Endodermal cell (in vitro differentiated cells): ENCODE measurements at regions not wholly inside any gene's neighbourhood (a gene's known extent, or its start where the extent isn't known, plus 50 kb on each side); places are given as distances from the start of the nearest gene placed in this dataset.

ENCODE experiments used
- DNase-seq: peaks from one replicate; pipeline ENCODE4 v3.0.0-alpha.2; 2017
- H3K27ac ChIP-seq: 2 replicates; pipeline ENCODE4 v1.5.1; 2013; ENCODE audit warnings: mild to moderate bottlenecking, low read depth, low read length, moderate library complexity
- H3K27me3 ChIP-seq: 2 replicates; pipeline ENCODE4 v1.6.1; 2013; ENCODE audit warnings: mild to moderate bottlenecking, low read length, moderate library complexity; ENCODE audit not compliant: insufficient read depth, control insufficient read depth, poor library complexity, severe bottlenecking
- H3K36me3 ChIP-seq: 2 replicates; pipeline ENCODE4 v1.7.0; 2013; ENCODE audit warnings: mild to moderate bottlenecking, low read length, moderate library complexity; ENCODE audit not compliant: control insufficient read depth, insufficient read depth
- H3K4me1 ChIP-seq: one replicate; pipeline ENCODE4 v1.7.0; 2013; ENCODE audit warnings: low read length; ENCODE audit not compliant: control insufficient read depth, insufficient read depth
- H3K4me3 ChIP-seq: 2 replicates; pipeline ENCODE4 v1.5.1; 2013; ENCODE audit warnings: mild to moderate bottlenecking, low read length, moderate library complexity
- H3K9ac ChIP-seq: 2 replicates; pipeline ENCODE4 v1.6.1; 2013; ENCODE audit warnings: mild to moderate bottlenecking, low read length, moderate library complexity; ENCODE audit not compliant: poor library complexity, severe bottlenecking; ENCODE audit errors: extremely low read depth
- H3K9me3 ChIP-seq: 2 replicates; pipeline ENCODE4 v1.6.1; 2013; ENCODE audit warnings: mild to moderate bottlenecking, low read length, moderate library complexity; ENCODE audit not compliant: control insufficient read depth
- H3K27ac Mint-ChIP-seq: 2 replicates; pipeline ENCODE4 v1.8.0; 2020; ENCODE audit warnings: mixed read lengths
- H3K27me3 Mint-ChIP-seq: 2 replicates; pipeline ENCODE4 v1.8.0; 2021; ENCODE audit warnings: mild to moderate bottlenecking, mixed read lengths; ENCODE audit not compliant: insufficient read depth
- H3K36me3 Mint-ChIP-seq: 2 replicates; pipeline ENCODE4 v1.8.0; 2020; ENCODE audit warnings: low read depth, mixed read lengths
- H3K4me1 Mint-ChIP-seq: 2 replicates; pipeline ENCODE4 v1.8.0; 2020; ENCODE audit warnings: mixed read lengths
- H3K4me3 Mint-ChIP-seq: 2 replicates; pipeline ENCODE4 v1.8.0; 2020; ENCODE audit warnings: mild to moderate bottlenecking, moderate library complexity, mixed read lengths
- H3K9me3 Mint-ChIP-seq: 2 replicates; pipeline ENCODE4 v1.8.0; 2020; ENCODE audit warnings: mild to moderate bottlenecking, mixed read lengths
- CTCF ChIP-seq: fragments of 200-600 bp; sonication (generic); conservative IDR thresholded peaks from 2 replicates; pipeline ENCODE4 v1.5.0; 2021; ENCODE audit warnings: antibody characterized with exemption, mild to moderate bottlenecking
- WGBS, 2 experiments: methylation state at CpG; one replicate each; pipeline versions ENCODE4 v1.1.5 to v1.1.7; 2013; ENCODE audit warnings: missing lambda C conversion rate in 2 of 2, mixed read lengths in 1 of 2; ENCODE audit not compliant: insufficient coverage in 1 of 2, insufficient read length in 1 of 2; 5-methylcytosine and 5-hydroxymethylcytosine counted together

GRCh38 chr15:72998681-72999466 lies 53.4 kb upstream of the NEO1 start:
- H3K9ac ChIP-seq, result no peak overlapping the region
- no peaks in the 10 kb centered on the region for H3K4me1 ChIP-seq
- no peak for TF ChIP-seq CTCF
- H3K27ac Mint-ChIP-seq, result no peak overlapping the region
- no peak overlapping the region for H3K4me3 ChIP-seq
- no peak overlapping the region for H3K4me3 Mint-ChIP-seq
- no peak overlapping the region for H3K27ac ChIP-seq
- no peaks in the 10 kb centered on the region for H3K36me3 ChIP-seq
- no peaks in the 10 kb centered on the region for H3K9me3 Mint-ChIP-seq
- DNase-seq, result no peak
- peaks cover 16% of the 10 kb centered on the region for H3K4me1 Mint-ChIP-seq
- no peaks in the 10 kb centered on the region for H3K36me3 Mint-ChIP-seq
- H3K27me3 ChIP-seq, result no peaks in the 10 kb centered on the region
- WGBS, 2 experiments, result 95% methylated on average over 15 to 18 of the region's 18 CpGs
- no peaks in the 10 kb centered on the region for H3K27me3 Mint-ChIP-seq
- H3K9me3 ChIP-seq, result no peaks in the 10 kb centered on the region

- H3K27ac Mint-ChIP-seq, result no peak overlapping the region
- Histone ChIP-seq H3K9me3 (no peaks in the 10 kb centered on the region), H3K4me3 (no peak overlapping the region), H3K27ac (no peak overlapping the region), H3K27me3 (no peaks in the 10 kb centered on the region), H3K9ac (no peak overlapping the region), H3K36me3 (no peaks in the 10 kb centered on the region), H3K4me1 (no peaks in the 10 kb centered on the region)
- no peak for TF ChIP-seq CTCF
- 89 to 100% methylated on average over 4 to 7 of the region's 7 CpGs for WGBS, 2 experiments
- no peaks in the 10 kb centered on the region for H3K36me3 Mint-ChIP-seq
- H3K27me3 Mint-ChIP-seq, result no peaks in the 10 kb centered on the region
- H3K9me3 Mint-ChIP-seq, result no peaks in the 10 kb centered on the region
- H3K4me3 Mint-ChIP-seq, result no peak overlapping the region
- DNase-seq, result no peak
- peaks cover 16% of the 10 kb centered on the region for H3K4me1 Mint-ChIP-seq
Measured at GRCh38 chr15:72998226-72998625, 54.0 kb upstream of the NEO1 start.

GRCh38 chr15:72995849-72996248 lies 56.4 kb upstream of the NEO1 start:
- no peaks in the 10 kb centered on the region for H3K36me3 Mint-ChIP-seq
- H3K27ac ChIP-seq, result no peak overlapping the region
- WGBS, 2 experiments, result 95 to 100% methylated on average over 2 of the region's 2 CpGs
- no peaks in the 10 kb centered on the region for H3K36me3 ChIP-seq
- H3K9me3 Mint-ChIP-seq, result no peaks in the 10 kb centered on the region
- H3K9me3 ChIP-seq, result no peaks in the 10 kb centered on the region
- no peaks in the 10 kb centered on the region for H3K27me3 Mint-ChIP-seq
- H3K4me1 Mint-ChIP-seq, result peaks cover 16% of the 10 kb centered on the region
- DNase-seq, result no peak
- no peak overlapping the region for H3K27ac Mint-ChIP-seq
- no peak overlapping the region for H3K4me3 Mint-ChIP-seq
- H3K4me1 ChIP-seq, result no peaks in the 10 kb centered on the region
- H3K4me3 ChIP-seq, result no peak overlapping the region
- H3K27me3 ChIP-seq, result no peaks in the 10 kb centered on the region
- H3K9ac ChIP-seq, result no peak overlapping the region
- no peak for TF ChIP-seq CTCF
